ENCODE measurements at regions not wholly inside any gene's neighbourhood (a gene's known extent, or its start where the extent isn't known, plus 50 kb on each side); places are given as distances from the start of the nearest gene placed in this dataset.

- Histone ChIP-seq H2AFZ (ENCODE audit: low read length) (no peak overlapping the region), H3K18ac (ENCODE audit: insufficient read length, low read depth, low read length) (no peak overlapping the region)
- no peaks in the 10 kb centered on the region for H3K27me3 Mint-ChIP-seq (ENCODE audit: low read depth)
Measured at GRCh38 chr6:90955246-90955645, 368.4 kb upstream of the MAP3K7 start.

More at GRCh38 chr6:90955246-90955645, 368.4 kb upstream of the MAP3K7 start:
- Histone ChIP-seq H3K4ac (ENCODE audit: low read depth, low read length) (no peak overlapping the region), H3K9ac (ENCODE audit: extremely low read depth, insufficient read length, low read length) (no peak overlapping the region), H3K23ac (ENCODE audit: insufficient read length, low read depth, low read length) (no peak overlapping the region), H4K91ac (ENCODE audit: insufficient read length, low read depth, low read length) (no peak overlapping the region), H2BK12ac (ENCODE audit: insufficient read length, low read depth, low read length) (no peak overlapping the region), H4K20me1 (ENCODE audit: control insufficient read depth, insufficient read depth, insufficient read length) (no peaks in the 10 kb centered on the region), H3K4me2 (ENCODE audit: insufficient read depth, insufficient read length, low read length) (no peak overlapping the region), H3K14ac (ENCODE audit: insufficient read depth, low read length) (no peak overlapping the region), H3K27me3 (ENCODE audit: insufficient read depth, low read length) (no peaks in the 10 kb centered on the region), H2BK120ac (ENCODE audit: low read depth, low read length, poor library complexity, severe bottlenecking) (no peak overlapping the region), H2BK15ac (ENCODE audit: low read depth, low read length) (no peak overlapping the region), H3K56ac (ENCODE audit: insufficient read length, low read depth, low read length) (no peak overlapping the region), H3K79me1 (ENCODE audit: insufficient read depth, low read depth, low read length, poor library complexity, severe bottlenecking) (no peaks in the 10 kb centered on the region), H4K5ac (ENCODE audit: insufficient read length, low read depth, low read length) (no peak overlapping the region), H3T11ph (ENCODE audit: low read length) (no peak overlapping the region), H4K8ac (replicated peaks; ENCODE audit: insufficient read length, low read depth, low read length) (no peak overlapping the region), H2BK20ac (ENCODE audit: low read depth, low read length, poor library complexity, severe bottlenecking) (no peak overlapping the region), H3K4me1 (ENCODE audit: insufficient read depth, low read length) (no peaks in the 10 kb centered on the region), H2AK5ac (ENCODE audit: insufficient read length, low read length) (no peak overlapping the region), H3K27ac (ENCODE audit: insufficient read length, low read depth, low read length) (no peak overlapping the region), H3K23me2 (ENCODE audit: insufficient read length, low read depth, low read length, poor library complexity, severe bottlenecking) (no peaks in the 10 kb centered on the region), H3K9me3 (ENCODE audit: control insufficient read depth, low read depth, low read length) (no peaks in the 10 kb centered on the region), H2BK5ac (ENCODE audit: insufficient read length, low read length) (no peak overlapping the region), H3K79me2 (ENCODE audit: insufficient read depth, low read length) (no peaks in the 10 kb centered on the region)
- Mint-ChIP-seq H3K27ac (no peak overlapping the region), H3K4me1 (peaks cover 3 to 4% of the 10 kb centered on the region in 2 experiments), H3K36me3 (ENCODE audit: insufficient read depth in 1 of 3, low read depth in 3 of 3) (peaks cover 0 to 2% (median 0%) of the 10 kb centered on the region in 3 experiments; a peak in 2 of 7 replicates), H3K4me3 (no peak overlapping the region), H3K9me3 (peaks cover 3% of the 10 kb centered on the region in 2 experiments; a peak in 1 of 5 replicates)
- DNase-seq, result no peak
- no peak for TF ChIP-seq CTCF (conservative IDR thresholded peaks at IDR 0.05)
- WGBS (ENCODE audit: extremely low coverage, insufficient read length, low lambda C conversion rate), result no CpG with 5 or more reads among the region's 3 CpGs

Data from H9 (cell line).